Spinal cord (tissue), 9 donors: ENCODE measurements at regions not wholly inside any gene's neighbourhood (a gene's known extent, or its start where the extent isn't known, plus 50 kb on each side); places are given as distances from the start of the nearest gene placed in this dataset.
"Not testable (repeated sequence)": the region's sequence is repeated elsewhere in the genome, so short reads cannot be mapped to it uniquely, and the experiment has no call there.

Experiments used
- DNase-seq, 6 donors: peaks; one replicate each; pipeline versions ENCODE4 v3.0.0 to v3.0.0-alpha.2; 2013 to 2015; ENCODE audit warnings: low spot score in 6 of 6, low read depth in 4 of 6
- H3K27ac ChIP-seq: one replicate; pipeline ENCODE4 v1.5.1; 2013; ENCODE audit warnings: low read depth, low read length, control low read depth
- H3K27me3 ChIP-seq: one replicate; pipeline ENCODE4 v1.6.1; 2013; ENCODE audit warnings: low read length; ENCODE audit not compliant: control insufficient read depth, insufficient read depth
- H3K36me3 ChIP-seq: one replicate; pipeline ENCODE4 v1.6.1; 2013; ENCODE audit warnings: low read length; ENCODE audit not compliant: control insufficient read depth, insufficient read depth
- H3K4me1 ChIP-seq: one replicate; pipeline ENCODE4 v1.6.1; 2013; ENCODE audit warnings: low read length; ENCODE audit not compliant: control insufficient read depth, insufficient read depth
- H3K4me3 ChIP-seq: one replicate; pipeline ENCODE4 v1.5.1; 2013; ENCODE audit warnings: low read depth, low read length, control low read depth
- H3K9me3 ChIP-seq: one replicate; pipeline ENCODE4 v1.6.1; 2013; ENCODE audit warnings: low read length; ENCODE audit not compliant: control insufficient read depth, insufficient read depth
- WGBS: methylation state at CpG from one replicate; pipeline ENCODE4 v1.1.5; 2013; ENCODE audit warnings: missing lambda C conversion rate; ENCODE audit not compliant: insufficient coverage; 5-methylcytosine and 5-hydroxymethylcytosine counted together
- donor health status: healthy.

GRCh38 chr18:1090758-1091157 is 186.1 kb downstream of the ADCYAP1 start:
- Histone ChIP-seq H3K9me3 (peaks cover 3% of the 10 kb centered on the region), H3K27ac (no peak overlapping the region), H3K4me3 (no peak overlapping the region), H3K27me3 (no peaks in the 10 kb centered on the region), H3K4me1 (no peaks in the 10 kb centered on the region), H3K36me3 (no peaks in the 10 kb centered on the region)
- no CpG with 5 or more reads among the region's 1 CpG for WGBS
- no peak for DNase-seq

- Histone ChIP-seq H3K4me1 (no peaks in the 10 kb centered on the region), H3K27ac (no peak overlapping the region), H3K36me3 (no peaks in the 10 kb centered on the region), H3K4me3 (no peak overlapping the region), H3K9me3 (peaks cover 1% of the 10 kb centered on the region), H3K27me3 (no peaks in the 10 kb centered on the region)
- DNase-seq = no peak
- 87% methylated on average over 4 of the region's 5 CpGs for WGBS
These were observed 187.6 kb downstream of the ADCYAP1 start for GRCh38 chr18:1092228-1092627.

GRCh38 chr18:1094409-1094808 is 189.7 kb downstream of the ADCYAP1 start:
- 83% methylated on average over 1 of the region's 4 CpGs for WGBS
- H3K36me3 ChIP-seq = no peaks in the 10 kb centered on the region
- H3K27ac ChIP-seq = no peak overlapping the region
- no peaks in the 10 kb centered on the region for H3K4me1 ChIP-seq
- no peak overlapping the region for H3K4me3 ChIP-seq
- DNase-seq = no peak
- H3K9me3 ChIP-seq = peaks cover 1% of the 10 kb centered on the region
- no peaks in the 10 kb centered on the region for H3K27me3 ChIP-seq

- H3K4me1 ChIP-seq, DNase-seq, H3K4me3 ChIP-seq, H3K27me3 ChIP-seq, H3K9me3 ChIP-seq, H3K27ac ChIP-seq, H3K36me3 ChIP-seq: not testable (repeated sequence)
- WGBS = 96% methylated on average over 38 of the region's 51 CpGs
These were observed 193.5 kb downstream of the ADCYAP1 start for GRCh38 chr18:1097991-1098735.

GRCh38 chr18:1102848-1103247 is 198.2 kb downstream of the ADCYAP1 start:
- H3K27me3 ChIP-seq = no peaks in the 10 kb centered on the region
- H3K4me3 ChIP-seq = no peak overlapping the region
- H3K36me3 ChIP-seq = no peaks in the 10 kb centered on the region
- no peaks in the 10 kb centered on the region for H3K4me1 ChIP-seq
- no peak overlapping the region for H3K27ac ChIP-seq
- no peaks in the 10 kb centered on the region for H3K9me3 ChIP-seq
- no peak for DNase-seq
- 80% methylated on average over 1 of the region's 2 CpGs for WGBS

GRCh38 chr18:1103537-1103936 is 198.9 kb downstream of the ADCYAP1 start:
- Histone ChIP-seq H3K9me3 (no peaks in the 10 kb centered on the region), H3K4me3 (no peak overlapping the region), H3K36me3 (no peaks in the 10 kb centered on the region), H3K27ac (no peak overlapping the region), H3K27me3 (no peaks in the 10 kb centered on the region), H3K4me1 (no peaks in the 10 kb centered on the region)
- 100% methylated on average over 1 of the region's 2 CpGs for WGBS
- DNase-seq = peak in 1 of 6 donors; percentile 37

- Histone ChIP-seq H3K9me3 (no peaks in the 10 kb centered on the region), H3K27ac (no peak overlapping the region), H3K27me3 (no peaks in the 10 kb centered on the region), H3K4me1 (no peaks in the 10 kb centered on the region), H3K4me3 (no peak overlapping the region), H3K36me3 (no peaks in the 10 kb centered on the region)
- WGBS = 73% methylated on average over 2 of the region's 4 CpGs
- peak in 1 of 6 donors; percentile 26 for DNase-seq
These were observed 199.7 kb downstream of the ADCYAP1 start for GRCh38 chr18:1104181-1104881.

GRCh38 chr18:1124495-1124894 is 219.8 kb downstream of the ADCYAP1 start:
- no peaks in the 10 kb centered on the region for H3K4me1 ChIP-seq
- no CpG with 5 or more reads among the region's 2 CpGs for WGBS
- H3K27ac ChIP-seq = no peak overlapping the region

GRCh38 chr18:1133541-1133940 is 228.9 kb downstream of the ADCYAP1 start:
- no peak overlapping the region for H3K27ac ChIP-seq
- H3K27me3 ChIP-seq = no peaks in the 10 kb centered on the region
- H3K4me3 ChIP-seq = no peak overlapping the region
- H3K9me3 ChIP-seq = no peaks in the 10 kb centered on the region
- peak in 2 of 6 donors; percentile 20 to 45 for DNase-seq
- no peaks in the 10 kb centered on the region for H3K36me3 ChIP-seq
- 37% methylated on average over 2 of the region's 2 CpGs for WGBS
- no peaks in the 10 kb centered on the region for H3K4me1 ChIP-seq

More at GRCh38 chr18:1124495-1124894, 219.8 kb downstream of the ADCYAP1 start:
- DNase-seq = no peak
- Histone ChIP-seq H3K27me3 (no peaks in the 10 kb centered on the region), H3K36me3 (no peaks in the 10 kb centered on the region), H3K9me3 (peaks cover 2% of the 10 kb centered on the region), H3K4me3 (no peak overlapping the region)

GRCh38 chr18:1147730-1148129 is 243.1 kb downstream of the ADCYAP1 start:
- no peaks in the 10 kb centered on the region for H3K36me3 ChIP-seq
- no peaks in the 10 kb centered on the region for H3K4me1 ChIP-seq
- peak in 1 of 6 donors; percentile 2 for DNase-seq
- H3K4me3 ChIP-seq = no peak overlapping the region
- WGBS = 88% methylated on average over 1 of the region's 1 CpG
- no peaks in the 10 kb centered on the region for H3K9me3 ChIP-seq
- H3K27me3 ChIP-seq = no peaks in the 10 kb centered on the region
- no peak overlapping the region for H3K27ac ChIP-seq
